PFSK-1 (cell line): ENCODE measurements at regions not wholly inside any gene's neighbourhood (a gene's known extent, or its start where the extent isn't known, plus 50 kb on each side); places are given as distances from the start of the nearest gene placed in this dataset.

ENCODE experiments used
- FOXP2 ChIP-seq: optimal IDR thresholded peaks from 2 replicates; pipeline ENCODE3; 2011; ENCODE audit warnings: borderline replicate concordance, control low read depth, inconsistent platforms; ENCODE audit not compliant: insufficient read depth; ENCODE audit errors: extremely low read length, extremely low read depth
- POLR2AphosphoS5 ChIP-seq: IDR thresholded peaks from 2 replicates; pipeline ENCODE4 v1.6.1; 2012; ENCODE audit warnings: low read depth, mild to moderate bottlenecking, control low read depth, low read length, moderate library complexity
- SIN3A ChIP-seq: IDR thresholded peaks from 2 replicates; pipeline ENCODE4 v1.6.1; 2012; ENCODE audit warnings: mild to moderate bottlenecking, low read length, moderate library complexity, borderline replicate concordance; ENCODE audit not compliant: insufficient read depth
- TAF1 ChIP-seq: IDR thresholded peaks from 2 replicates; pipeline ENCODE4 v1.6.1; 2012; ENCODE audit warnings: low read length, control low read depth, borderline replicate concordance; ENCODE audit not compliant: insufficient read depth
- TF ChIP-seq, protein P1 (sequence below), 2 experiments: IDR thresholded peaks; 2 replicates each; pipeline versions ENCODE4 v1.6.1 to v1.8.0; 2011 to 2012; ENCODE audit warnings: low read depth in 2 of 2, low read length in 2 of 2, control low read depth in 1 of 2, inconsistent platforms in 1 of 2, mild to moderate bottlenecking in 1 of 2, moderate library complexity in 1 of 2; ENCODE audit not compliant: insufficient read depth in 1 of 2

DNA sequence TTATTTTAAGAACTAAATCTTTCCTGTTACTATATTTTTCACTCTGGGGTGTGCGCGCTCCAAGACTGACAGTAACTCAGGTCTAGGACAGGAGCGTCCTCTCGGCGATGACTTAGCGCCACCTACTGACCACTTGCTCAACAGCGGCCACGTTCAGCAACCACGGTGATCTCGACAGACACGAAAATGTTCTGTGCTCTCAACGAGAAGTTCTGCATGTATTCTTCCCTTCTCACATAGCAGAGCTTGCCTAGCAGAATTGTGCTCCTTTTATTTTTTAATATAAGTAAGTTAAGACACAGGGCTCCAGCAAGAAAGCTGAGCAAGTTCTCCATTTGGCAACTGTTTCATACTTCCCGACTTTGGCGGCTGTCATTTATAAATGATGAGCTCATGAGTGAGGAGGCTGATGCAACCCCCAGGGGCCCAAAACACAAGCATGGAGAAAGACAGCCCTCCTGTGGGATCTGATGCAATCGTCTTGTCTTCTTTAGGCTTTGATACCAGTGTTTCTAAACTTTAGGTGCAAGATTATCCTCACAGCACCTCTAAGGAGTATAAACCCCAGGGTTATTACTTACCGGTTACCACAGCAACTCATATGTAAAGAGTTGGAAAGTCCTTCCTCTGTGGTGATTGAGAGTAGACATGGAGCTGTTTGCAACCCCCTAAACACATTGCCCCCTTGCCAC is 92.6 kb downstream of the HHIPL2 start:
- TF ChIP-seq SIN3A = no peak
- no peak for TF ChIP-seq FOXP2
- TF ChIP-seq TAF1 = no peak
- TF ChIP-seq, protein P1, sequence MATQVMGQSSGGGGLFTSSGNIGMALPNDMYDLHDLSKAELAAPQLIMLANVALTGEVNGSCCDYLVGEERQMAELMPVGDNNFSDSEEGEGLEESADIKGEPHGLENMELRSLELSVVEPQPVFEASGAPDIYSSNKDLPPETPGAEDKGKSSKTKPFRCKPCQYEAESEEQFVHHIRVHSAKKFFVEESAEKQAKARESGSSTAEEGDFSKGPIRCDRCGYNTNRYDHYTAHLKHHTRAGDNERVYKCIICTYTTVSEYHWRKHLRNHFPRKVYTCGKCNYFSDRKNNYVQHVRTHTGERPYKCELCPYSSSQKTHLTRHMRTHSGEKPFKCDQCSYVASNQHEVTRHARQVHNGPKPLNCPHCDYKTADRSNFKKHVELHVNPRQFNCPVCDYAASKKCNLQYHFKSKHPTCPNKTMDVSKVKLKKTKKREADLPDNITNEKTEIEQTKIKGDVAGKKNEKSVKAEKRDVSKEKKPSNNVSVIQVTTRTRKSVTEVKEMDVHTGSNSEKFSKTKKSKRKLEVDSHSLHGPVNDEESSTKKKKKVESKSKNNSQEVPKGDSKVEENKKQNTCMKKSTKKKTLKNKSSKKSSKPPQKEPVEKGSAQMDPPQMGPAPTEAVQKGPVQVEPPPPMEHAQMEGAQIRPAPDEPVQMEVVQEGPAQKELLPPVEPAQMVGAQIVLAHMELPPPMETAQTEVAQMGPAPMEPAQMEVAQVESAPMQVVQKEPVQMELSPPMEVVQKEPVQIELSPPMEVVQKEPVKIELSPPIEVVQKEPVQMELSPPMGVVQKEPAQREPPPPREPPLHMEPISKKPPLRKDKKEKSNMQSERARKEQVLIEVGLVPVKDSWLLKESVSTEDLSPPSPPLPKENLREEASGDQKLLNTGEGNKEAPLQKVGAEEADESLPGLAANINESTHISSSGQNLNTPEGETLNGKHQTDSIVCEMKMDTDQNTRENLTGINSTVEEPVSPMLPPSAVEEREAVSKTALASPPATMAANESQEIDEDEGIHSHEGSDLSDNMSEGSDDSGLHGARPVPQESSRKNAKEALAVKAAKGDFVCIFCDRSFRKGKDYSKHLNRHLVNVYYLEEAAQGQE (IDR thresholded peaks at IDR 0.05; ENCODE audit: insufficient read depth in 1 of 2, low read depth in 2 of 2, low read length in 2 of 2) = no peak
- no peak for TF ChIP-seq POLR2AphosphoS5

DNA sequence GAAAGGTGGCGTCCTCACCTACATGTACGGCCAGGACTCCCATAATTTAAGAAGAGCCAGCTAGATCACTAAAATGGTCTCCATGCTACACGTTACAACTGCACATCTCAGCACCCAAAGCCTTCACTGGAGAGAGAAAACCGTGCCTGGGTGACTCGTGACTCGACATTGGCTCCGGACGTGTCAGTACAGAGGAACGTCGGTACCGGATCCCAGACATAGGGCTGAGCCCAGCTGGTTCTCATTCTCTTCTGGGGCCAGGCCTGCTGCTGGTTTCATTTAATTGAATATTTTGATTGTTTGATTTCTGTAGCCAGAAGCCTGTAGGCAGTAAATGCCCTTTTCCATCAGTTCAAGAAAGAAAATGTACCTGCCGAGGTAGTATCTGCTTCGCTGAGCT is 93.1 kb downstream of the HHIPL2 start:
- TF ChIP-seq TAF1 (no peak), POLR2AphosphoS5 (no peak), FOXP2 (no peak), SIN3A (no peak)
- TF ChIP-seq, protein P1 (IDR thresholded peaks at IDR 0.05; ENCODE audit: insufficient read depth in 1 of 2, low read depth in 2 of 2, low read length in 2 of 2) = no peak

DNA sequence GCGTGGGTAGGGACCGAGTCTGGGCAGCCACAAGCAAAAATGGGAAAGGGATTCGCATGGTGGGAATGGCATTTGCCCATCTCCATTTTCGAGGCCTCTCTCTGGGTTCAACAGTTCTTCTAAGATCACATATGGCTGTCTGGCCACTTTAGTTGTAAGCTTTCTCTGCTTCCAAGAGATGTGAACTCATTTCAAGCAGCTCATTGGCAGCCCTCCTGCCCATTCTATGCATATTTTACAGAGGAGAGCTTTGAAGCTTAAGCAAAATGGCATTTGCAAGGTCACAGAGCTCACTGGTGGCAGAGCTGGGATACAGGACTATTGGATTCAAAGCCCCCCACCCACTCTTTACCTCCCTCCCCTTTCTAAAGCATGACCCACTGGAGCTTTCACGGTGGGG is 93.7 kb downstream of the HHIPL2 start:
- no peak for TF ChIP-seq SIN3A
- no peak for TF ChIP-seq FOXP2
- TF ChIP-seq, protein P1 (IDR thresholded peaks at IDR 0.05; ENCODE audit: insufficient read depth in 1 of 2, low read depth in 2 of 2, low read length in 2 of 2) = no peak
- no peak for TF ChIP-seq POLR2AphosphoS5
- no peak for TF ChIP-seq TAF1

DNA sequence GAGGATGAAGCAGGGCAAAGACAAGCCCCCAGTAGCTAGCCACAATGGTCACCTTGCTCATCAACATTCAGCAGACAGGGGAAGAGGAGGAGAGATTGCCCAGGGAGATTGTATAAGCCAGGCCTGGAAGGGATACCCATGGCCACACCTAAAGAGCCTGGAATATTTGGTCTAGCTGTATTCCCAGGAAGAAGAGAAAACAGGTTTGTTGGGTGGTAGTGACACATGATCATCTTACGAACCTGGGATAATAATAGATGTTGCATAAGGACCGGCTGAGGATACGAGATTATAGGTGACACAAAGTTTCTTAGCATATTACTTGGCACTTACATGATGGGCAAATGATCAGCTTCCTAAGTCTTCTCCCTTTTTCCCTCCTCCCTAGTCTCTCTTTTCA is 95.9 kb downstream of the HHIPL2 start:
- TF ChIP-seq TAF1 = no peak
- TF ChIP-seq, protein P1 (IDR thresholded peaks at IDR 0.05; ENCODE audit: insufficient read depth in 1 of 2, low read depth in 2 of 2, low read length in 2 of 2) = no peak
- no peak for TF ChIP-seq SIN3A
- TF ChIP-seq POLR2AphosphoS5 = no peak
- no peak for TF ChIP-seq FOXP2

DNA sequence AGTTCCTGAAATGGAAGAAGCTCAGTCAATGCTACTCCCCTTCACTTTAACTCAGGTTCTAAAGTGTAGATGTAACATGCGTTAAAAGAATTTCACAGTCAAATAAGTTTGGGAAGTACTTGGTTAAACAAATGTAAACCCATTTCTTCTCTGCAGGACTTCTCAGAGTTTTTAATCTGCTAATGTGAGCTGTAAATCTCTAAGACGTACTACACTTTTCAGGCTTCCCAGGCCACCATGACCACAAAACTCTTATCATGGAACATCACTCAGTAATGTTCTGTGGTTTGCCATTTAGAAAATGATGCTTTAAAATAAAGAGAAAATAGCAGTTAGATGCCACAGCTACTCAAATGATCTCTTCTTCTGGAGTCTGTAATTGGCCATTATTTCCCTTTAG is 104.3 kb downstream of the HHIPL2 start:
- TF ChIP-seq TAF1 = no peak
- TF ChIP-seq, protein P1 (IDR thresholded peaks at IDR 0.05; ENCODE audit: insufficient read depth in 1 of 2, low read depth in 2 of 2, low read length in 2 of 2) = no peak
